ENCODE measurements at regions not wholly inside any gene's neighbourhood (a gene's known extent, or its start where the extent isn't known, plus 50 kb on each side); places are given as distances from the start of the nearest gene placed in this dataset.
"Not testable (repeated sequence)": the region's sequence is repeated elsewhere in the genome, so short reads cannot be mapped to it uniquely, and the experiment has no call there.

- DNase-seq = peak; percentile 64 to 87
Measured at GRCh38 chr11:33970984-33971466, 79.1 kb upstream of the LMO2 start.

- no peak for DNase-seq
Measured at GRCh38 chr11:33967451-33967850, 75.6 kb upstream of the LMO2 start.

- DNase-seq = no peak
Measured at GRCh38 chr11:33965032-33965431, 73.2 kb upstream of the LMO2 start.

GRCh38 chr11:33959855-33960400 lies 68.1 kb upstream of the LMO2 start:
- no peak for DNase-seq

GRCh38 chr11:33957304-33957917 lies 65.5 kb upstream of the LMO2 start:
- DNase-seq = no peak

GRCh38 chr11:33956611-33957010 lies 64.7 kb upstream of the LMO2 start:
- DNase-seq = no peak

GRCh38 chr11:33953289-33953688 lies 61.4 kb upstream of the LMO2 start:
- DNase-seq = no peak

GRCh38 chr11:33952805-33953204 lies 60.9 kb upstream of the LMO2 start:
- no peak for DNase-seq

- DNase-seq = peak; percentile 83 to 90
Measured at GRCh38 chr11:33949252-33949913, 57.5 kb upstream of the LMO2 start.

- DNase-seq = no peak
Measured at GRCh38 chr11:33948494-33948893, 56.6 kb upstream of the LMO2 start.

GRCh38 chr11:33947918-33948317 lies 56.0 kb upstream of the LMO2 start:
- DNase-seq = not testable (repeated sequence)

- no peak for DNase-seq
Measured at GRCh38 chr11:33946930-33947329, 55.1 kb upstream of the LMO2 start.

- DNase-seq = no peak
Measured at GRCh38 chr11:33945481-33946268, 53.8 kb upstream of the LMO2 start.

GRCh38 chr11:33944693-33945424 lies 53.0 kb upstream of the LMO2 start:
- DNase-seq = no peak

- DNase-seq = no peak
Measured at GRCh38 chr11:33944345-33944692, 52.4 kb upstream of the LMO2 start.

GRCh38 chr11:33942954-33943353 lies 51.1 kb upstream of the LMO2 start:
- DNase-seq = peak in 1 of 2 experiments; percentile 19

- DNase-seq = no peak
Measured at GRCh38 chr11:33941637-33942160, 49.8 kb upstream of the LMO2 start.
